ENCODE measurements at regions not wholly inside any gene's neighbourhood (a gene's known extent, or its start where the extent isn't known, plus 50 kb on each side); places are given as distances from the start of the nearest gene placed in this dataset.

- no peak for DNase-seq
These were observed 135.5 kb downstream of the NMUR2 start for GRCh38 chr5:152269533-152269932.

GRCh38 chr5:152264645-152265254, 140.3 kb downstream of the NMUR2 start:
- DNase-seq: no peak

DNA sequence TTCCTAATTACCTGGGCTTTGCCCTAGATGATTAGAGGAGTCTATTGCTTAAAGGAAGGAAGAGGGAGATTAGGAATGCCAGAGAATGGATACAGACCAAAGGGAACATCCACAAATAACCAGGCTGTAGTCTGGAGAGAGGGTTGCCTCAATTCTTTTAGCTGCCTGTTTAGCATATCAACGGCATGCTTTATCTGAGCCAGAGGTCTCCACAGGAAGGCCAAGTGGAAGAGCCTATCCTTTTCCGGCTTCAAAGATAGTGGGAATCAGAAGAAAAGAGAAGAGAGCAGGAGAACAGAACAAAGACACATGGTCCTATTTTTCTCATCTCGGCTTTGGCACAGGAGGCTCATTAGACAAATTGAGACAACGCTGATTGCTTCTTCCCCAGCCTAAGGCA, 142.4 kb downstream of the NMUR2 start:
- DNase-seq: no peak

GRCh38 chr5:152260940-152261339, 144.1 kb downstream of the NMUR2 start:
- no peak for DNase-seq

GRCh38 chr5:152259702-152260101, 145.4 kb downstream of the NMUR2 start:
- no peak for DNase-seq

DNA sequence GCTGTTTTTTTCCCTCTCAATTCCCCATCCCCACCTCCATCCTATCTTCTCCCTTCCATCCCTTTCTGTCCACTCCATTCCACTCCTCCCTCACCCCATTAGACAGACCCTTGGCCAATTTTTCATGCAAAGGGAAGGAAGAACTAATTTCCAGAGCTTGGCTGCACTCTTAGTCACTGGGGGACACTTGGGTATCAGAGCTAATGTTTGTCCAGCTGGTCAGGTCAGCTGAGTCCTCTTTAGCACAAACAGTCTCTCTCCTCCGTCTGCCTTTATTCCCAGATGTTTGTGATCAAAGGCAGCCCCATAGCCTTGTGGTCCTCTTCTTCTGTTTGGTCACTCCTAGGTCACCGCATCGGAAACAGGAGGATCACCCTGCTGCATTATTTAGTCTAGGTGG, 148.5 kb downstream of the NMUR2 start:
- no peak for DNase-seq

- no peak for DNase-seq
These were observed 149.7 kb downstream of the NMUR2 start for GRCh38 chr5:152255411-152255810.

DNA sequence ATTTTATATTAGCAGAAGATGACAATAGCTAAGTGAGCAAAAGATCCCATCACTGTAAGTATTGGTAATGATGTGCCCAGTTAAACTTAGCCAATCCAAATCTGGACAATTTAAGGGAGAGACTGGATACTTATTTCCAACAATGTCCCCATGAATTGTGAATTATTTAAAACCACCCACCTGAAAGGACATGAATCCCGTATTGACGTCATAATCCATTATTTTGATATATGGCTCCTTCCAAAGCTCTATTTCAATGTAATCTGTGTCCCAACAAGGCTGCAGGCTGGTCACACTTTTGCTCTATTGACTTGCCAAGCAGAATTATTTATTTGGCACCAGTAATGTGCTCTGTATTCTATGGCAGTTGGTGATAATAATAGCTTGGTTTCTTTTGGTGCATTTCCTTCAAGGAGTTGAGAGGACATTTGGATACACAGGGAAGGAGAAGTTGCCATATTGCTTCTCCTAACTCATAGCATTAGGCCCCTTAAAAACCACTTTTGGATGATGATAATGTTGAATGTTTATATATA, 157.2 kb downstream of the NMUR2 start:
- DNase-seq: no peak

GRCh38 chr5:152246401-152246800, 158.7 kb downstream of the NMUR2 start:
- no peak for DNase-seq

- no peak for DNase-seq
These were observed 167.5 kb downstream of the NMUR2 start for GRCh38 chr5:152237531-152237930.

GRCh38 chr5:152226191-152226590, 178.9 kb downstream of the NMUR2 start:
- no peak for DNase-seq

DNA sequence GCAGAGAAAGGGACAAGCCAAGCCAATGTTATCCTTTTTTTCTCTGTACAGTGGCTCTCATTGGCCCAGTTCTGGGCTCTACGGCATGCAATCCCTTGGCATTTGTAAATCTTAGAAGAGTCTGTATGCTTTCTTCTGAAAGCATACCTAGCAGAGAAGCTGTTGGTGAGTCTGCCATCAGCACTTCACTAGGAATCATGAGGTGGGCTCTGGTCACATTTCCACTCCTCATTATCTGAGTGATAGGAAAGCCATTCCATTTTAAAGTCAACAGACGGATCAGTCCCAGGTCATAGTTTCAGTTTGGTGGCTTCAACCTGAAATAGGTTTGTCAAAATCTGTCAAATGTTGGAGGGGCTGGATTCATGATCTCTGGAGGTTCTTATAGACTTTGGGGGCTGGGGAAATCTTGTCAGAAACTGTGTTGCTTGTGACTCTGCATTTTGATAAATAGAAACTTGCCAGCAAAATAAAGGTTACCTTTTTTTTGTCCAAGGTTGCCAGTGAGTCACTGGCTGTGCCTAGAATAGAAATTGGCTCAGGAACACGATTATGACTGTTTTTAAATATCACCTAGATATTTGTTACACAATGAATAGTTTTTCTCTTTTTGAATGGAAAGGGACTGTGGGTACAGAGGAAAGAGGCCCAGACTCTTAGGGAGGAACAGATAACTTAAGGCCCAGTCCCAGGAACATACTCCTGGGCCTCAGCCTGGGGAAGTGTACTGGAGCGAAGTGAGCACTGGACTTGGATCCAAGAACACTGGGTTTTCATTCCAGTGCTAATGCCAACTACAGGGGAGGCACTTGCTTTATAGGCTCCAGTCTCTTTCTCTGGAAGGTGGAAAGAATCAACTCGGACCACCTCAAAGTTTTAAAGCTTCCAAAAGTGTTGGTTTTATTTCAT, 183.1 kb downstream of the NMUR2 start:
- DNase-seq: no peak

DNA sequence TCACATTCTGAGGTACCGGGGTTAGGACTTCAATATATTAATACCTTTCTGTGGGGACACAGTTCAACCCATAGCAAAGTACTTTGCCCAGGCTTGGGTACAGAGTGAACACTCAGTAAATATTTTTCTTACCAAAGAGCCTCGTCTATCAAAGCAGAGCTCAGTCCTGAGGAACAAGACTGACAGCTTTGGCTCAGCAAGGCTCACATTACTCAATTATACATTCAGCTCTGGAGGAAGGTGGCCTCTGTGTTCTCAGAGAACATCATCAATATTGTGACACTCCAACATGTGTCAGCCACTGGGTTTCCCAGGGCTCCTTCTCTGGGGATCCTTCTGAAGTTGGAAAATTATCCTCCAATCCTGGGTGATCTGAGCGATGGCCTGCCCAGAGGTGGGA, 186.4 kb downstream of the NMUR2 start:
- no peak for DNase-seq

DNA sequence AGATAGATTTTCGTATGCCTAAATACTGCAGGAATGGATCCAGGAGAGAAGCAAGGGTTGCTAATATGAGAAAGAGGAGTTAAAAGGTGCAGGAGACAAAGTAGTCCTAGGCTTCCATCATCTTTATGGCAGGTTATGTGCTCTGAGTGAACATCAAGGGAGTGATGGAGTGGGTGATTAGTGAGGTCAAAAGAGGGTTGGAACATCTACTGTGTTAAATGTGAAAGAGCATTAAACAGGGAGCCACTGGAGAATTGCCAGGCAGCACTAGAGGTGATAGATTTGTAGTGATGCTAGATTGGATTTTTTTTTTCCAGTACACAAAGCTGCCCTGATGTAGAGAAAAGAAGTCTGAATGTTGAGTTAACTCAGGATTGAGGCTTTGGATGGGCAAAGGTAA, 199.3 kb downstream of the NMUR2 start:
- DNase-seq: no peak

DNA sequence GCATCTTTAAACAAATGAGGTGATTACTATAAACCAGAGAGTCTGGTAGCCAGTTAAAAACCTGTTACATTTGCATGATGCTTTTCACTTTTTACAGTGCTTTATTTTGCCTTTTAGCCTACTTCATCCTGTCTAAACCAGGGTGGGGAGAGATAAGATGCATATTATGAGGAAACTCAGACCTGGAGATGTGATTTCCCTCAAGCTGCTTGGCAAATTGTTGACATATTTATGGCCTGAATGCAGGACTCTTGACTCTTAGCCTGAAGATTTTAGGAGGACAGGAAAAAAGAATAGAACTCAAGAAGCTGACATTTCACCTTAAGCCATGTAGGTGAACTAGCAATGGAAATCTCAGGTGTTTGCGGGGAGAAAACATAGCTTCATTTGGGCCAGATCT, 202.8 kb downstream of the NMUR2 start:
- DNase-seq: no peak

GRCh38 chr5:152193391-152194107, 211.5 kb downstream of the NMUR2 start:
- DNase-seq: no peak

DNA sequence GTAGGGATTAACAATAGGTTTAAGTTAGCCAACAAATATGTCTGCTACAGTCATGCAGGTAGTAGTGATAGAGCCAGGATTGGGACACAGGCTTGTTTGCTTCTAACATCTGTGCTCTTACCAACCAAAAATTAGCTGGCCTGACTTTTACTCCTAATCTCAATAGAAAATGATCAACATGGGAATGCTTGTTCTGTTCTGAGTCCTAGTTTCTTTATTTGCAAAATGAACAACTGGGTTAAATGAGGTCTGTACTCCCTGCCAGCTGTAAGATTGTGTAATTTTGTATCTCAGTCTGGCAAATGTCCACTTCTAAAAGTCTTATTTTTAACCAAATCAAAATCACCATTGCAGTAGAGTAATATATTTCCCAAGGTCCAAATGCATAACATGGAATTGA, 216.8 kb downstream of the NMUR2 start:
- no peak for DNase-seq

DNA sequence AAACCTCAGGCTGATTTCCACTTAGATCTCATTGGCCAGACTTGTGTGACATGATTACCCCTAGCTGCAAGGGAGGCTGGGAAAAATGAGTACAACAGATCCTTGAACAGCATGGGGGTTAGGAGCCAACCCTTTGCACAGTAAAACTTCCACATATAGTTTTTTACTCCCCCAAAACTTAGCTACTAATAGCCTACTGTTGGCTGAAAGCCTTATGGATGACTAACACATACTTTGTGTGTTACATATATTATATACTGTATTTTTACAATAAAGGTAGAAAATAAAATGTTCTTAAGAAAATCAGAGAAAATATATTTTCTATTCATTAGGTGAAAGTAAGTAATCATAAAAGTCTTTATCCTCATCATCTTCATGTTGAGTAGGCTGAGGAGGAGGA, 217.4 kb downstream of the NMUR2 start:
- DNase-seq: no peak

DNA sequence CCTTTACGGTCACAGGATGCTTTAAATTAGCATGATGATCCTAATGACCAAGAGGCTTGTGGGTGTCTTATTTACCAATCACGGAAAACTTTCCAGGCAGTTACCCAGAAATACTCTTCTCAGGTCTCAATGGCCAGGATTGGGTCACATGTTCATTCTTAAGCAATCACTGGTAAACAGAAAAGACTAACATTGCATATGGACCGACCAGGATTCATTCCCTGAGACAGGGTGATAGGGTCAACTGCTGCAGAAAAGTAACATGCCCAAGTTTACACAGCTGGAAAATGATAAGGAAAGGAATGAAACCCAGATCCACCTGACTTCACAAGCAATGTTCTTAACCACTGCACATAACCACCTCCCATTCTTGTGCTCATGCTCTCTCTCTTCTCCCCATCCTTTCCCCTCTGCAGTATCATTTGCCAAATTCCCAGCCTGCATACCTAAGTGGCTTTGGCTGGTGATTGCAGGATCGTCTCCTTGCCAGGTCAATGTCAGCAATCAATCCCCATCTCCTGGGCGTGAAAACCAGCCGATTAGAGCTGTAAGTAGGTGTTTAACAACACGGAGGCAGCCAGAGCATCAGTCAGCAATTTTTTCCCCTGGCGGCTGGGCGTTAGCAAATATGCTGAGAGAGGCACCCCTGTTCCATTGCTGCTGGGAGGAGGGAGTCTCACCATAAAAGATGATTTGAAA, 219.4 kb downstream of the NMUR2 start:
- DNase-seq: no peak

GRCh38 chr5:152184266-152184665, 220.8 kb downstream of the NMUR2 start:
- no peak for DNase-seq

DNA sequence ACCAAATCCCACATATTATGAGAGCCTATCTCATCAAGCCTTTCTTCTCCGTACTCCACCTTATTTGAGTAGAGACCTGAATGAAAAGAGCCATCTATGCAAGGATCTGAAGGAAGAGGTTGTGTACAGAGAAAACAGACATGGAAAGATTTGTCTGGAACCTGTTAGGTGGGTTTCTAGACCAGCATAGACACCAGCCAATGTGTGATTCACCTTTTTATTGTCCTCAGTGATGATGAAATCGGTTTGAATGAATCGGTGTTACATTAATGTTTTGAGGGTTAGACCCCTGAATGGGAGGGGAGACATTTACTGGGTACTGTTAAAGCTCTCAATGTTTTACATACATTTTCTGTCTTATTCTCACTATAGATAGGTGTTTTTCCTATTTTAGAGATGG, 223.6 kb downstream of the NMUR2 start:
- no peak for DNase-seq

GRCh38 chr5:152178350-152178699, 226.8 kb downstream of the NMUR2 start:
- DNase-seq: no peak

Measured in activated CD4-positive, CD25-positive, alpha-beta regulatory T cell treated with anti-CD3 and anti-CD28 coated beads, Interleukin-2, amount 50 U/mL, for 72 hours (primary cell).